Tibial artery (tissue), 4 donors: ENCODE measurements at regions not wholly inside any gene's neighbourhood (a gene's known extent, or its start where the extent isn't known, plus 50 kb on each side); places are given as distances from the start of the nearest gene placed in this dataset.

Source experiments
- DNase-seq, 2 donors: peaks; one replicate each; pipeline ENCODE4 v3.0.0-alpha.2; 2019
- H3K27ac ChIP-seq, 2 donors: fragments of 200-600 bp; sonication (generic) in 1 of 2; 1 replicate in 1 of 2; 2 replicates in 1 of 2; pipeline ENCODE4 v1.5.1; 2018 to 2019; ENCODE audit warnings: mild to moderate bottlenecking in 1 of 2
- H3K27me3 ChIP-seq, 2 donors: fragments of 200-600 bp; sonication (generic) in 1 of 2; one replicate each; pipeline versions ENCODE4 v1.5.1 to v1.6.0; 2016 to 2019
- H3K36me3 ChIP-seq, 3 donors: fragments of 200-600 bp; sonication (generic) in 2 of 3; one replicate each; pipeline ENCODE4 v1.5.1; 2016 to 2019; ENCODE audit warnings: mild to moderate bottlenecking in 2 of 3
- H3K4me1 ChIP-seq, 4 donors: fragments of 200-600 bp; sonication (generic) in 2 of 4; 1 replicate in 3 of 4; 2 replicates in 1 of 4; pipeline ENCODE4 v1.5.1; 2016 to 2019
- H3K4me3 ChIP-seq, 2 donors: fragments of 200-600 bp; sonication (generic) in 1 of 2; 1 replicate in 1 of 2; 2 replicates in 1 of 2; pipeline ENCODE4 v1.5.1; 2018 to 2019; ENCODE audit warnings: mild to moderate bottlenecking in 2 of 2
- H3K9me3 ChIP-seq, 3 donors: fragments of 200-600 bp; sonication (generic) in 1 of 3; one replicate each; pipeline ENCODE4 v1.5.1; 2016 to 2019
- intact Hi-C: fragments of 100-400 bp; cut with DNase I; formaldehyde crosslinking; loops from one replicate; pipeline ENCODE4 v1.15.0; 2023; ENCODE audit warnings: low total_unique reads
- TF ChIP-seq, protein P1 (sequence below), 2 experiments: fragments of 200-600 bp in 1 of 2; fragments of 450-650 bp in 1 of 2; IDR thresholded peaks; one replicate each; pipeline ENCODE4 v1.5.1; 2017 to 2019; ENCODE audit warnings: antibody characterized with exemption in 2 of 2, mild to moderate bottlenecking in 1 of 2, moderate library complexity in 1 of 2

DNA sequence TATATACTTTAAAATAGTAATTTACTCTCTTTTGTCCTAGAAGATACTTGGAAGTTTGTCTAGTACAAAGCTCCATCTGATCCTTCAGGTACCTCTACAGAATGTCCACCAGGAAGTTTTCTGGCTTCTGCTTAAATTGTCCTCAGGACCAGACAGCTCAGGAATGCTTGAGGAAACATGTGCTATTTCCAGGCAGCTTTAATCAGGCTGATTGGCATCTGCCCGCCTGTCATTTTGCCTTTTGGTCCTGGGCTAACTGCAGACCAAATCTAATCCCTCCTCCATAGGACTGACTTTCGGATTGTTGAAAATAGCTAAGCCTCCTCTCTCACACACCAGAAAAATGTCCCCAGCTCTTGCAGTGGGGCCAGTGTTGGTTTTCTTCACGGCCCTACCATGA is 113.4 kb upstream of the RGMA start:
- intact Hi-C loops = no loop called here
- H3K9me3 ChIP-seq = peaks cover 0 to 6% (median 0%) of the 10 kb centered on the region in 3 donors
- H3K36me3 ChIP-seq = no peaks in the 10 kb centered on the region
- TF ChIP-seq, protein P1, sequence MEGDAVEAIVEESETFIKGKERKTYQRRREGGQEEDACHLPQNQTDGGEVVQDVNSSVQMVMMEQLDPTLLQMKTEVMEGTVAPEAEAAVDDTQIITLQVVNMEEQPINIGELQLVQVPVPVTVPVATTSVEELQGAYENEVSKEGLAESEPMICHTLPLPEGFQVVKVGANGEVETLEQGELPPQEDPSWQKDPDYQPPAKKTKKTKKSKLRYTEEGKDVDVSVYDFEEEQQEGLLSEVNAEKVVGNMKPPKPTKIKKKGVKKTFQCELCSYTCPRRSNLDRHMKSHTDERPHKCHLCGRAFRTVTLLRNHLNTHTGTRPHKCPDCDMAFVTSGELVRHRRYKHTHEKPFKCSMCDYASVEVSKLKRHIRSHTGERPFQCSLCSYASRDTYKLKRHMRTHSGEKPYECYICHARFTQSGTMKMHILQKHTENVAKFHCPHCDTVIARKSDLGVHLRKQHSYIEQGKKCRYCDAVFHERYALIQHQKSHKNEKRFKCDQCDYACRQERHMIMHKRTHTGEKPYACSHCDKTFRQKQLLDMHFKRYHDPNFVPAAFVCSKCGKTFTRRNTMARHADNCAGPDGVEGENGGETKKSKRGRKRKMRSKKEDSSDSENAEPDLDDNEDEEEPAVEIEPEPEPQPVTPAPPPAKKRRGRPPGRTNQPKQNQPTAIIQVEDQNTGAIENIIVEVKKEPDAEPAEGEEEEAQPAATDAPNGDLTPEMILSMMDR (IDR thresholded peaks at IDR 0.05) = no peak
- no peak for DNase-seq
- H3K27me3 ChIP-seq = peaks cover 0 to 3% of the 10 kb centered on the region in 2 donors
- H3K4me3 ChIP-seq = no peak overlapping the region
- H3K4me1 ChIP-seq = peaks cover 0 to 12% (median 4%) of the 10 kb centered on the region in 4 donors
- H3K27ac ChIP-seq = no peak overlapping the region

GRCh38 chr15:93201940-93202339 is 112.9 kb upstream of the RGMA start:
- Histone ChIP-seq H3K9me3 (peaks cover 0 to 6% (median 3%) of the 10 kb centered on the region in 3 donors), H3K4me1 (peaks cover 0 to 12% (median 4%) of the 10 kb centered on the region in 4 donors), H3K4me3 (no peak overlapping the region), H3K27me3 (peaks cover 0 to 3% of the 10 kb centered on the region in 2 donors), H3K27ac (no peak overlapping the region), H3K36me3 (no peaks in the 10 kb centered on the region)
- intact Hi-C loops = no loop called here
- TF ChIP-seq, protein P1 (IDR thresholded peaks at IDR 0.05) = no peak
- DNase-seq = no peak

GRCh38 chr15:93200837-93201226 is 111.8 kb upstream of the RGMA start:
- Histone ChIP-seq H3K27me3 (peaks cover 0 to 3% of the 10 kb centered on the region in 2 donors), H3K4me3 (no peak overlapping the region), H3K36me3 (no peaks in the 10 kb centered on the region), H3K4me1 (peaks cover 0 to 12% (median 4%) of the 10 kb centered on the region in 4 donors), H3K9me3 (peaks cover 0 to 12% (median 9%) of the 10 kb centered on the region in 3 donors), H3K27ac (no peak overlapping the region)
- TF ChIP-seq, protein P1 (IDR thresholded peaks at IDR 0.05) = no peak
- DNase-seq = no peak
- intact Hi-C loops = no loop called here

DNA sequence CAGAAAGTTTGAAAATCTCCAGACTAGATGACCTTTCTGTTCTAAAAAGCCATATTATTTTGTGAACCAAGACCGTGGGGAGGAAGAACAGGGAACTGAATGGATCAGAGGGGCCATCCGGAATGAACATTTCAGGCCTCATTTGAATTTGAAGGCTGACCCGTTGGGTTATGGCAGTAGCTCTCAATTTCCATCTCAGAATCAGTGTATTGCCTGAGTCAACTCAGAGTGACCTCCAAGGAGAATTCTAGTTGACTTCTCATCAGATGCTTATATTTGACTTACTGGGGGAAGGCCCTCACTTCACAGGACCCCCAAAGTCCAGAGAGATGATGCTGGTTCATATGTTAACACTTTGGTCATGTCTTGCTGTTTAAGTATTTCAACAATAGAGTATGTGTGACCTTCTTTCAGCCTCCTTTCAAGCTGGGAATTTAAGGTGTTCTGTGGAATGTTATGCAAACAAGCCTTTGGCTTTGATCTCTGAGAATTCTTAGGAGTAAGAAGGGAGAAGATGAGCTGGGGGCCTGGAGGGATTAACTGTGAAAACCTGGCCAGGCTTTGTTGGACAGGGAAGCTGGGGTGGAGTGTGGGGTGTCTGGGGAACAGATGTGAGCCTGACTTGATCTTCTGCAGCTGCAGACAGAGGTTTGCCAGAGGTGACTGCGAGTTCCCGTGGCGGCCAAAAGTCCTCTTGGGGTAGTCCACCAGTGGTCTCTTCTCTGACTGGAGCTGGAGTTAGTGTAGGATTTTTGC is 111.2 kb upstream of the RGMA start:
- no peak for DNase-seq
- no peak overlapping the region for H3K27ac ChIP-seq
- H3K9me3 ChIP-seq = peaks cover 0 to 12% (median 9%) of the 10 kb centered on the region in 3 donors
- H3K36me3 ChIP-seq = no peaks in the 10 kb centered on the region
- TF ChIP-seq, protein P1 (IDR thresholded peaks at IDR 0.05) = no peak
- no peak overlapping the region for H3K4me3 ChIP-seq
- peaks cover 0 to 3% of the 10 kb centered on the region in 2 donors for H3K27me3 ChIP-seq
- peaks cover 0 to 12% (median 4%) of the 10 kb centered on the region in 4 donors for H3K4me1 ChIP-seq
- intact Hi-C loops = no loop called here

GRCh38 chr15:93196135-93196670 is 107.2 kb upstream of the RGMA start:
- Histone ChIP-seq H3K36me3 (no peaks in the 10 kb centered on the region), H3K27me3 (peaks cover 0 to 6% of the 10 kb centered on the region in 2 donors), H3K4me1 (no peaks in the 10 kb centered on the region), H3K9me3 (peaks cover 0 to 12% (median 9%) of the 10 kb centered on the region in 3 donors), H3K4me3 (no peak overlapping the region), H3K27ac (no peak overlapping the region)
- DNase-seq = no peak
- intact Hi-C loops = no loop called here
- TF ChIP-seq, protein P1 (IDR thresholded peaks at IDR 0.05) = no peak
